ENCODE measurements at regions not wholly inside any gene's neighbourhood (a gene's known extent, or its start where the extent isn't known, plus 50 kb on each side); places are given as distances from the start of the nearest gene placed in this dataset.

- Mint-ChIP-seq H3K36me3 (peaks cover 0 to 4% (median under 1%) of the 10 kb centered on the region in 3 donors), H3K4me1 (peaks cover 8 to 17% (median 16%) of the 10 kb centered on the region in 3 donors), H3K9me3 (no peaks in the 10 kb centered on the region), H3K27ac (peak overlapping the region in 1 of 8 donors; percentile 29), H3K4me3 (no peak overlapping the region), H3K27me3 (no peaks in the 10 kb centered on the region)
- no peaks in the 10 kb centered on the region for H3K9me3 ChIP-seq (ENCODE audit: low read length)
- ChIA-PET POLR2A (no interaction called here), CTCF (no interaction called here)
- peaks cover 6% of the 10 kb centered on the region for H3K4me1 ChIP-seq (ENCODE audit: insufficient read depth, low read length)
- H3K27ac ChIP-seq (ENCODE audit: low read depth, low read length) = no peak overlapping the region
- no peak for DNase-seq
- no peaks in the 10 kb centered on the region for H3K36me3 ChIP-seq (ENCODE audit: insufficient read depth, low read length)
- no peak overlapping the region for H3K4me3 ChIP-seq (ENCODE audit: low read length)
- no peaks in the 10 kb centered on the region for H3K27me3 ChIP-seq (ENCODE audit: insufficient read depth, low read length, poor library complexity, severe bottlenecking)
Measured at GRCh38 chr2:62293151-62293489, 97.2 kb downstream of the B3GNT2 start.

- Mint-ChIP-seq H3K4me3 (no peak overlapping the region), H3K9me3 (no peaks in the 10 kb centered on the region), H3K27ac (peak overlapping the region in 1 of 8 donors; percentile 53), H3K4me1 (peaks cover 16 to 26% (median 24%) of the 10 kb centered on the region in 3 donors), H3K27me3 (no peaks in the 10 kb centered on the region), H3K36me3 (peaks cover 0 to 2% (median 0%) of the 10 kb centered on the region in 3 donors)
- Histone ChIP-seq H3K9me3 (ENCODE audit: low read length) (no peaks in the 10 kb centered on the region), H3K36me3 (ENCODE audit: insufficient read depth, low read length) (no peaks in the 10 kb centered on the region), H3K27me3 (ENCODE audit: insufficient read depth, low read length, poor library complexity, severe bottlenecking) (no peaks in the 10 kb centered on the region), H3K4me3 (ENCODE audit: low read length) (no peak overlapping the region), H3K4me1 (ENCODE audit: insufficient read depth, low read length) (peaks cover 12% of the 10 kb centered on the region), H3K27ac (ENCODE audit: low read depth, low read length) (no peak overlapping the region)
- DNase-seq = no peak
- POLR2A ChIA-PET = no interaction called here
- CTCF ChIA-PET = no interaction called here
Measured at GRCh38 chr2:62292190-62292589, 96.3 kb downstream of the B3GNT2 start.

- H3K36me3 Mint-ChIP-seq = no peaks in the 10 kb centered on the region
- peaks cover 12% of the 10 kb centered on the region for H3K4me1 ChIP-seq (ENCODE audit: insufficient read depth, low read length)
- ChIA-PET CTCF (no interaction called here), POLR2A (no interaction called here)
- H3K27ac Mint-ChIP-seq = no peak overlapping the region
- no peak overlapping the region for H3K4me3 Mint-ChIP-seq
- H3K9me3 Mint-ChIP-seq = no peaks in the 10 kb centered on the region
- no peaks in the 10 kb centered on the region for H3K27me3 ChIP-seq (ENCODE audit: insufficient read depth, low read length, poor library complexity, severe bottlenecking)
- DNase-seq = no peak
- H3K27me3 Mint-ChIP-seq = no peaks in the 10 kb centered on the region
- no peaks in the 10 kb centered on the region for H3K9me3 ChIP-seq (ENCODE audit: low read length)
- H3K27ac ChIP-seq (ENCODE audit: low read depth, low read length) = no peak overlapping the region
- H3K4me1 Mint-ChIP-seq = peaks cover 16 to 27% (median 25%) of the 10 kb centered on the region in 3 donors
- H3K36me3 ChIP-seq (ENCODE audit: insufficient read depth, low read length) = no peaks in the 10 kb centered on the region
- H3K4me3 ChIP-seq (ENCODE audit: low read length) = no peak overlapping the region
Measured at GRCh38 chr2:62291517-62292137, 95.7 kb downstream of the B3GNT2 start.

- Histone ChIP-seq H3K9me3 (ENCODE audit: low read length) (no peaks in the 10 kb centered on the region), H3K4me3 (ENCODE audit: low read length) (no peak overlapping the region), H3K27ac (ENCODE audit: low read depth, low read length) (no peak overlapping the region), H3K36me3 (ENCODE audit: insufficient read depth, low read length) (no peaks in the 10 kb centered on the region), H3K4me1 (ENCODE audit: insufficient read depth, low read length) (peaks cover 12% of the 10 kb centered on the region), H3K27me3 (ENCODE audit: insufficient read depth, low read length, poor library complexity, severe bottlenecking) (no peaks in the 10 kb centered on the region)
- no peak overlapping the region for H3K27ac Mint-ChIP-seq
- peaks cover 0 to 2% (median 0%) of the 10 kb centered on the region in 5 donors for H3K9me3 Mint-ChIP-seq
- H3K4me1 Mint-ChIP-seq = peaks cover 16 to 26% (median 25%) of the 10 kb centered on the region in 3 donors
- ChIA-PET POLR2A (no interaction called here), CTCF (interaction anchor here (1.5 kb wide), 1 partner anchor 12 kb away, joined by 5 read pairs; no protein-coding TSS in a partner anchor)
- DNase-seq = no peak
- H3K27me3 Mint-ChIP-seq = no peaks in the 10 kb centered on the region
- no peak overlapping the region for H3K4me3 Mint-ChIP-seq
- peaks cover 0 to 2% (median 0%) of the 10 kb centered on the region in 3 donors for H3K36me3 Mint-ChIP-seq
Measured at GRCh38 chr2:62291052-62291451, 95.1 kb downstream of the B3GNT2 start.

GRCh38 chr2:62287899-62288880 lies 92.3 kb downstream of the B3GNT2 start:
- no peak overlapping the region for H3K4me3 ChIP-seq (ENCODE audit: low read length)
- H3K27ac Mint-ChIP-seq = peak overlapping the region in 4 of 8 donors; percentile 1 to 64 (median 27)

GRCh38 chr2:62287282-62287681 lies 91.4 kb downstream of the B3GNT2 start:
- Histone ChIP-seq H3K4me1 (ENCODE audit: insufficient read depth, low read length) (peaks cover 12% of the 10 kb centered on the region), H3K27me3 (ENCODE audit: insufficient read depth, low read length, poor library complexity, severe bottlenecking) (no peaks in the 10 kb centered on the region), H3K4me3 (ENCODE audit: low read length) (no peak overlapping the region), H3K9me3 (ENCODE audit: low read length) (no peaks in the 10 kb centered on the region), H3K36me3 (ENCODE audit: insufficient read depth, low read length) (no peaks in the 10 kb centered on the region), H3K27ac (ENCODE audit: low read depth, low read length) (no peak overlapping the region)
- Mint-ChIP-seq H3K4me1 (peaks cover 13 to 25% (median 22%) of the 10 kb centered on the region in 3 donors), H3K27me3 (no peaks in the 10 kb centered on the region), H3K9me3 (peaks cover 0 to 14% (median 9%) of the 10 kb centered on the region in 5 donors), H3K4me3 (no peak overlapping the region), H3K27ac (peak overlapping the region in 3 of 8 donors; percentile 55 to 70 (median 65)), H3K36me3 (peaks cover 0 to 15% (median 2%) of the 10 kb centered on the region in 3 donors)
- ChIA-PET POLR2A (no interaction called here), CTCF (interaction anchor here (1.9 kb wide), 1 partner anchor 15 kb away, joined by 8 read pairs; no protein-coding TSS in a partner anchor)
- no peak for DNase-seq

More at GRCh38 chr2:62287899-62288880, 92.3 kb downstream of the B3GNT2 start:
- H3K27ac ChIP-seq (ENCODE audit: low read depth, low read length) = no peak overlapping the region
- H3K36me3 ChIP-seq (ENCODE audit: insufficient read depth, low read length) = no peaks in the 10 kb centered on the region
- no peaks in the 10 kb centered on the region for H3K27me3 ChIP-seq (ENCODE audit: insufficient read depth, low read length, poor library complexity, severe bottlenecking)
- Mint-ChIP-seq H3K36me3 (peaks cover 0 to 15% (median 2%) of the 10 kb centered on the region in 3 donors), H3K4me3 (peak overlapping the region in 3 of 7 donors; percentile 1 to 75 (median 23)), H3K4me1 (peaks cover 15 to 25% (median 22%) of the 10 kb centered on the region in 3 donors), H3K9me3 (peaks cover 0 to 14% (median 9%) of the 10 kb centered on the region in 5 donors), H3K27me3 (no peaks in the 10 kb centered on the region)
- POLR2A ChIA-PET = no interaction called here
- CTCF ChIA-PET = interaction anchor here (1.8 to 1.9 kb wide), 2 partner anchors 12 to 14 kb away, joined by 4 to 8 read pairs; no protein-coding TSS in a partner anchor
- peak; percentile 47 to 85 (median 53) for DNase-seq
- H3K4me1 ChIP-seq (ENCODE audit: insufficient read depth, low read length) = peaks cover 12% of the 10 kb centered on the region
- no peaks in the 10 kb centered on the region for H3K9me3 ChIP-seq (ENCODE audit: low read length)

GRCh38 chr2:62286089-62286785 lies 90.3 kb downstream of the B3GNT2 start:
- Mint-ChIP-seq H3K27ac (no peak overlapping the region), H3K27me3 (no peaks in the 10 kb centered on the region), H3K36me3 (peaks cover under 1 to 15% (median 2%) of the 10 kb centered on the region in 3 donors), H3K4me3 (no peak overlapping the region), H3K9me3 (peaks cover 0 to 14% (median 9%) of the 10 kb centered on the region in 5 donors), H3K4me1 (peaks cover 13 to 19% (median 18%) of the 10 kb centered on the region in 3 donors)
- no peak overlapping the region for H3K27ac ChIP-seq (ENCODE audit: low read depth, low read length)
- H3K4me1 ChIP-seq (ENCODE audit: insufficient read depth, low read length) = peaks cover 12% of the 10 kb centered on the region
- POLR2A ChIA-PET = no interaction called here
- H3K27me3 ChIP-seq (ENCODE audit: insufficient read depth, low read length, poor library complexity, severe bottlenecking) = no peaks in the 10 kb centered on the region
- CTCF ChIA-PET = no interaction called here
- no peaks in the 10 kb centered on the region for H3K9me3 ChIP-seq (ENCODE audit: low read length)
- no peaks in the 10 kb centered on the region for H3K36me3 ChIP-seq (ENCODE audit: insufficient read depth, low read length)
- no peak overlapping the region for H3K4me3 ChIP-seq (ENCODE audit: low read length)
- DNase-seq = no peak
